ENCODE measurements at regions not wholly inside any gene's neighbourhood (a gene's known extent, or its start where the extent isn't known, plus 50 kb on each side); places are given as distances from the start of the nearest gene placed in this dataset.

GRCh38 chr16:49081554-49081953 lies 200.1 kb downstream of the CBLN1 start:
- TF ChIP-seq, protein P1, sequence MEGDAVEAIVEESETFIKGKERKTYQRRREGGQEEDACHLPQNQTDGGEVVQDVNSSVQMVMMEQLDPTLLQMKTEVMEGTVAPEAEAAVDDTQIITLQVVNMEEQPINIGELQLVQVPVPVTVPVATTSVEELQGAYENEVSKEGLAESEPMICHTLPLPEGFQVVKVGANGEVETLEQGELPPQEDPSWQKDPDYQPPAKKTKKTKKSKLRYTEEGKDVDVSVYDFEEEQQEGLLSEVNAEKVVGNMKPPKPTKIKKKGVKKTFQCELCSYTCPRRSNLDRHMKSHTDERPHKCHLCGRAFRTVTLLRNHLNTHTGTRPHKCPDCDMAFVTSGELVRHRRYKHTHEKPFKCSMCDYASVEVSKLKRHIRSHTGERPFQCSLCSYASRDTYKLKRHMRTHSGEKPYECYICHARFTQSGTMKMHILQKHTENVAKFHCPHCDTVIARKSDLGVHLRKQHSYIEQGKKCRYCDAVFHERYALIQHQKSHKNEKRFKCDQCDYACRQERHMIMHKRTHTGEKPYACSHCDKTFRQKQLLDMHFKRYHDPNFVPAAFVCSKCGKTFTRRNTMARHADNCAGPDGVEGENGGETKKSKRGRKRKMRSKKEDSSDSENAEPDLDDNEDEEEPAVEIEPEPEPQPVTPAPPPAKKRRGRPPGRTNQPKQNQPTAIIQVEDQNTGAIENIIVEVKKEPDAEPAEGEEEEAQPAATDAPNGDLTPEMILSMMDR (IDR thresholded peaks at IDR 0.05; ENCODE audit: partially characterized antibody, unreplicated experiment) = no peak
- H3K27me3 Mint-ChIP-seq (ENCODE audit: unreplicated experiment) = peaks cover 7% of the 10 kb centered on the region
- H3K4me1 Mint-ChIP-seq (ENCODE audit: low read depth, unreplicated experiment) = peaks cover 2% of the 10 kb centered on the region

GRCh38 chr16:49081086-49081485 lies 200.6 kb downstream of the CBLN1 start:
- H3K36me3 Mint-ChIP-seq (ENCODE audit: unreplicated experiment) = peaks cover 21% of the 10 kb centered on the region

More at GRCh38 chr16:49081554-49081953, 200.1 kb downstream of the CBLN1 start:
- peaks cover 2% of the 10 kb centered on the region for H3K9me3 Mint-ChIP-seq (ENCODE audit: unreplicated experiment)
- H3K36me3 Mint-ChIP-seq (ENCODE audit: unreplicated experiment) = peaks cover 21% of the 10 kb centered on the region
- no peak overlapping the region for H3K4me3 Mint-ChIP-seq (ENCODE audit: unreplicated experiment)
- DNase-seq = no peak
- H3K27ac Mint-ChIP-seq (ENCODE audit: unreplicated experiment) = no peak overlapping the region

DNA sequence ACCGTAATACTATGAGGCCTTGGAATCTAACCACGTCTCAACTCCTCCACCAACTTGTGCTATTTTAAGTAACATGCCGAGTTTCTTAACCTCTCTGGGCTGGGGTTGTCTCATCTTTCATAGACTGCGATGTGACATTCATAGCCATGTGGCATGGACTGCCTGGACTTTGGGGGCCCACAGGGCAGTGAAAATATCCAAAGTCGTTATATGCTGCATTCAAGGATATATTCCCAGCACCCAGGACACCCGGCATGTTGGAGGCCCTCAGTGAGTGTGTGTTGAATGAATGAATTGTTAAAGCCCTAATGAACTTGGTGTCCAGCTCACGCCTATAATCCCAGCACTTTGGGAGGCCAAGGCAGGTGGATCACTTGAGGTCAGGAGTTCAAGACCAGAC lies 203.1 kb downstream of the CBLN1 start:
- peaks cover 10% of the 10 kb centered on the region for H3K36me3 Mint-ChIP-seq (ENCODE audit: unreplicated experiment)
- TF ChIP-seq, protein P1 (IDR thresholded peaks at IDR 0.05; ENCODE audit: partially characterized antibody, unreplicated experiment) = no peak
- H3K4me3 Mint-ChIP-seq (ENCODE audit: unreplicated experiment) = no peak overlapping the region
- H3K27me3 Mint-ChIP-seq (ENCODE audit: unreplicated experiment) = peaks cover 5% of the 10 kb centered on the region
- no peak for DNase-seq
- H3K27ac Mint-ChIP-seq (ENCODE audit: unreplicated experiment) = no peak overlapping the region
- H3K4me1 Mint-ChIP-seq (ENCODE audit: low read depth, unreplicated experiment) = peaks cover 2% of the 10 kb centered on the region
- no peaks in the 10 kb centered on the region for H3K9me3 Mint-ChIP-seq (ENCODE audit: unreplicated experiment)

More at GRCh38 chr16:49081086-49081485, 200.6 kb downstream of the CBLN1 start:
- Mint-ChIP-seq H3K27me3 (ENCODE audit: unreplicated experiment) (peaks cover 7% of the 10 kb centered on the region), H3K4me3 (ENCODE audit: unreplicated experiment) (no peak overlapping the region), H3K4me1 (ENCODE audit: low read depth, unreplicated experiment) (peaks cover 2% of the 10 kb centered on the region), H3K9me3 (ENCODE audit: unreplicated experiment) (peaks cover 2% of the 10 kb centered on the region), H3K27ac (ENCODE audit: unreplicated experiment) (no peak overlapping the region)
- no peak for DNase-seq
- TF ChIP-seq, protein P1 (IDR thresholded peaks at IDR 0.05; ENCODE audit: partially characterized antibody, unreplicated experiment) = no peak

DNA sequence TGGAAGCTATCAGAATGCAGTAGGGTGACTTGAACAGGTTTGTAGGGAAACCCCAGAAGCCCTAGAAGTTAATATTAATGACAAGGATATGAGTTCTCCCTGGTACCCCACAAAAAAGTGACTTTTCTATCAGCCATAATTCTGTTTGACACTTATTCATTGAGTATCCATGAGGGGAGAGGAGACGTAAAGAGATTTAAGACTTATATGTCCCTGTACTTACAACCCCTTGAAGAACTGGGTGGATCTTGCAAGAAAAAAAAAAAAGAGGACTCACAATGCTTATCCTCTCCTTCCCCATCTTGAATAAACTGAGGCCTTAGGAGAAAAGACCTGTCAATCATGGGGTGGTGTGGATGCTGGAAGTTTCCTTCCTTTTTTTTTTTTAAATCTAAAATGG lies 203.5 kb downstream of the CBLN1 start:
- no peak overlapping the region for H3K4me3 Mint-ChIP-seq (ENCODE audit: unreplicated experiment)
- H3K27ac Mint-ChIP-seq (ENCODE audit: unreplicated experiment) = no peak overlapping the region
- peaks cover 2% of the 10 kb centered on the region for H3K4me1 Mint-ChIP-seq (ENCODE audit: low read depth, unreplicated experiment)
- DNase-seq = no peak
- peaks cover 10% of the 10 kb centered on the region for H3K36me3 Mint-ChIP-seq (ENCODE audit: unreplicated experiment)
- peaks cover 5% of the 10 kb centered on the region for H3K27me3 Mint-ChIP-seq (ENCODE audit: unreplicated experiment)
- H3K9me3 Mint-ChIP-seq (ENCODE audit: unreplicated experiment) = no peaks in the 10 kb centered on the region
- TF ChIP-seq, protein P1 (IDR thresholded peaks at IDR 0.05; ENCODE audit: partially characterized antibody, unreplicated experiment) = no peak

DNA sequence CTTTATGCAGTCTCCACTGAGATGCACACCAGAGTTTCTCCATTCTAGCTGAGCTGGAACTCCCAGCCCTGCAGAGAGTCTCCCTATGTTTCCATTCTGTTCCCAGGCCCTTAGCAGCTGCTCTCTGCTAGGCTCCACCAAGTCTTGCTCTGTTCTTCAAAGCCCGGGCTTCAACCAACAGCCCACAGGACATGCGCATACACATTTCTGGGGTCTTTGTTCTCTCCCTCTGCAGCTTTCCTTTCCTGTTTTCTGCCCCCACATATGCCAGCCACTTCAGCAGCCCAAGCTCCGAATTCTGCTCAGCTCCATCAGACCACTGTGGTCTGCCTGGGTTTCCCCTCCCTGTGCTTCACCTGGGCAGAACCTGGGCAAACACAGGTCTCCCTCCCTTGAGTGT lies 205.9 kb downstream of the CBLN1 start:
- Mint-ChIP-seq H3K27ac (ENCODE audit: unreplicated experiment) (no peak overlapping the region), H3K9me3 (ENCODE audit: unreplicated experiment) (no peaks in the 10 kb centered on the region), H3K4me3 (ENCODE audit: unreplicated experiment) (no peak overlapping the region), H3K4me1 (ENCODE audit: low read depth, unreplicated experiment) (peaks cover 2% of the 10 kb centered on the region), H3K36me3 (ENCODE audit: unreplicated experiment) (peaks cover 10% of the 10 kb centered on the region), H3K27me3 (ENCODE audit: unreplicated experiment) (peaks cover 5% of the 10 kb centered on the region)
- DNase-seq = no peak
- TF ChIP-seq, protein P1 (IDR thresholded peaks at IDR 0.05; ENCODE audit: partially characterized antibody, unreplicated experiment) = no peak

Measured in glutamatergic neuron (in vitro differentiated cells).